ENCODE measurements at regions not wholly inside any gene's neighbourhood (a gene's known extent, or its start where the extent isn't known, plus 50 kb on each side); places are given as distances from the start of the nearest gene placed in this dataset.

DNA sequence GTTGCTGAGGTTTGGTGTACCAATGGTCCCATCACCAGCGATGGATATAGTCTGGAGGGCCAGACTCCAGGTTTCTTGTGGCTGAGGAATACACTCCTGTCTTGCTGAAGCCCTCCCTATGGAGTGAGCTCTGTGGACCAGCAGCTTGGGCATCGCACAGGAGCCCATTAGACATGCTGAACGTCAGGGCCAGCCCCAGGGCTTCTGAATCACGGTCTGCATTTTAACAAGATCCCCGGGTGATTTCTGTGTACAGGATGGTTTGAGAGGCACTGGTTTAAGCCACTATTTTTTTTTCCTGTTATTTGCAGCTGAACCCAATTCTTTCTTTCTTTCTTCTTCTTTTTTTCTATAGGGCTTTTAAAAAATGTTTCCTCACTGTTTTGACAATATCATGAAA, 69.5 kb upstream of the XCR1 start:
- TF ChIP-seq, protein P1, sequence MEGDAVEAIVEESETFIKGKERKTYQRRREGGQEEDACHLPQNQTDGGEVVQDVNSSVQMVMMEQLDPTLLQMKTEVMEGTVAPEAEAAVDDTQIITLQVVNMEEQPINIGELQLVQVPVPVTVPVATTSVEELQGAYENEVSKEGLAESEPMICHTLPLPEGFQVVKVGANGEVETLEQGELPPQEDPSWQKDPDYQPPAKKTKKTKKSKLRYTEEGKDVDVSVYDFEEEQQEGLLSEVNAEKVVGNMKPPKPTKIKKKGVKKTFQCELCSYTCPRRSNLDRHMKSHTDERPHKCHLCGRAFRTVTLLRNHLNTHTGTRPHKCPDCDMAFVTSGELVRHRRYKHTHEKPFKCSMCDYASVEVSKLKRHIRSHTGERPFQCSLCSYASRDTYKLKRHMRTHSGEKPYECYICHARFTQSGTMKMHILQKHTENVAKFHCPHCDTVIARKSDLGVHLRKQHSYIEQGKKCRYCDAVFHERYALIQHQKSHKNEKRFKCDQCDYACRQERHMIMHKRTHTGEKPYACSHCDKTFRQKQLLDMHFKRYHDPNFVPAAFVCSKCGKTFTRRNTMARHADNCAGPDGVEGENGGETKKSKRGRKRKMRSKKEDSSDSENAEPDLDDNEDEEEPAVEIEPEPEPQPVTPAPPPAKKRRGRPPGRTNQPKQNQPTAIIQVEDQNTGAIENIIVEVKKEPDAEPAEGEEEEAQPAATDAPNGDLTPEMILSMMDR (tag by site-specific recombination; IDR thresholded peaks at IDR 0.05), result no peak
- TF ChIP-seq ZNF776 (tag by site-specific recombination; IDR thresholded peaks at IDR 0.05; ENCODE audit: borderline replicate concordance) (no peak), ZNF624 (tag by site-specific recombination; IDR thresholded peaks at IDR 0.05) (no peak), ZNF274 (IDR thresholded peaks at IDR 0.05; ENCODE audit: low read length) (no peak), ZNF274 (tag by site-specific recombination; IDR thresholded peaks at IDR 0.05; ENCODE audit: borderline replicate concordance) (no peak), ZNF544 (tag by site-specific recombination; IDR thresholded peaks at IDR 0.05) (no peak), ZNF2 (tag by site-specific recombination; IDR thresholded peaks at IDR 0.05) (no peak), ZIC2 (tag by site-specific recombination; IDR thresholded peaks at IDR 0.05) (no peak), ZSCAN30 (tag by site-specific recombination; IDR thresholded peaks at IDR 0.05) (no peak), ZNF510 (tag by site-specific recombination; IDR thresholded peaks at IDR 0.05; ENCODE audit: insufficient replicate concordance) (no peak), KLF10 (tag by site-specific recombination; IDR thresholded peaks at IDR 0.05) (no peak)
- TF ChIP-seq, protein P2, sequence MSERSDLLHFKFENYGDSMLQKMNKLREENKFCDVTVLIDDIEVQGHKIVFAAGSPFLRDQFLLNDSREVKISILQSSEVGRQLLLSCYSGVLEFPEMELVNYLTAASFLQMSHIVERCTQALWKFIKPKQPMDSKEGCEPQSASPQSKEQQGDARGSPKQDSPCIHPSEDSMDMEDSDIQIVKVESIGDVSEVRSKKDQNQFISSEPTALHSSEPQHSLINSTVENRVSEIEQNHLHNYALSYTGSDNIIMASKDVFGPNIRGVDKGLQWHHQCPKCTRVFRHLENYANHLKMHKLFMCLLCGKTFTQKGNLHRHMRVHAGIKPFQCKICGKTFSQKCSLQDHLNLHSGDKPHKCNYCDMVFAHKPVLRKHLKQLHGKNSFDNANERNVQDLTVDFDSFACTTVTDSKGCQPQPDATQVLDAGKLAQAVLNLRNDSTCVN (tag by site-specific recombination; optimal IDR thresholded peaks at IDR 0.05), result no peak
- TF ChIP-seq, protein P3, sequence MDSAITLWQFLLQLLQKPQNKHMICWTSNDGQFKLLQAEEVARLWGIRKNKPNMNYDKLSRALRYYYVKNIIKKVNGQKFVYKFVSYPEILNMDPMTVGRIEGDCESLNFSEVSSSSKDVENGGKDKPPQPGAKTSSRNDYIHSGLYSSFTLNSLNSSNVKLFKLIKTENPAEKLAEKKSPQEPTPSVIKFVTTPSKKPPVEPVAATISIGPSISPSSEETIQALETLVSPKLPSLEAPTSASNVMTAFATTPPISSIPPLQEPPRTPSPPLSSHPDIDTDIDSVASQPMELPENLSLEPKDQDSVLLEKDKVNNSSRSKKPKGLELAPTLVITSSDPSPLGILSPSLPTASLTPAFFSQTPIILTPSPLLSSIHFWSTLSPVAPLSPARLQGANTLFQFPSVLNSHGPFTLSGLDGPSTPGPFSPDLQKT (IDR thresholded peaks at IDR 0.05; ENCODE audit: borderline replicate concordance, low read depth, low read length), result no peak
- TF ChIP-seq, protein P4, sequence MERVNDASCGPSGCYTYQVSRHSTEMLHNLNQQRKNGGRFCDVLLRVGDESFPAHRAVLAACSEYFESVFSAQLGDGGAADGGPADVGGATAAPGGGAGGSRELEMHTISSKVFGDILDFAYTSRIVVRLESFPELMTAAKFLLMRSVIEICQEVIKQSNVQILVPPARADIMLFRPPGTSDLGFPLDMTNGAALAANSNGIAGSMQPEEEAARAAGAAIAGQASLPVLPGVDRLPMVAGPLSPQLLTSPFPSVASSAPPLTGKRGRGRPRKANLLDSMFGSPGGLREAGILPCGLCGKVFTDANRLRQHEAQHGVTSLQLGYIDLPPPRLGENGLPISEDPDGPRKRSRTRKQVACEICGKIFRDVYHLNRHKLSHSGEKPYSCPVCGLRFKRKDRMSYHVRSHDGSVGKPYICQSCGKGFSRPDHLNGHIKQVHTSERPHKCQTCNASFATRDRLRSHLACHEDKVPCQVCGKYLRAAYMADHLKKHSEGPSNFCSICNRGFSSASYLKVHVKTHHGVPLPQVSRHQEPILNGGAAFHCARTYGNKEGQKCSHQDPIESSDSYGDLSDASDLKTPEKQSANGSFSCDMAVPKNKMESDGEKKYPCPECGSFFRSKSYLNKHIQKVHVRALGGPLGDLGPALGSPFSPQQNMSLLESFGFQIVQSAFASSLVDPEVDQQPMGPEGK (tag by site-specific recombination; IDR thresholded peaks at IDR 0.05), result no peak

Data from HEK293 (cell line).